ENCODE measurements at regions not wholly inside any gene's neighbourhood (a gene's known extent, or its start where the extent isn't known, plus 50 kb on each side); places are given as distances from the start of the nearest gene placed in this dataset.

DNA sequence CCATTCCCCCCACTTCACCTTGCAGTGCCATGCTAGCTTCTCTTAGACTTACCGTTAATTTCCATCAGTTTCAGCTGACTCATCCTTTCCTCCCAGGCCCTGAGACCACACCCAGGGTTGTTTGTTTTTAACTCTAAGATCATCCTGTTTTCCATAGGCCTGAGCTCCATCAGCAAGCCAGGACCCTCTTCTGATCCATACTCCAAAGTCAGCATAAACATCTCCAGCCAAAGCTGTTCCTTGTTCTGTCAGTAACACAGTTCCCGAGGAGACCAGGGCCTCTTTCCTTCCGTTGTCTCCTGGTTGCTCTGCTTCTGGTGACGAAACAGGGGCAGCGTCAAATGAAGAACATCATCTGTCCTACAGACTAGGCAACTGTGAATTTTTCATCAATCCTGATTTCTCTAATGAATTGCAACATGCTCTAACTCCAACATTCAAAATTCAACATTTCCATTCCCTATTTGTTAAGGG, 83.8 kb upstream of the HNF1B start:
- Histone ChIP-seq H3K36me3 (no peaks in the 10 kb centered on the region), H3K9me3 (no peaks in the 10 kb centered on the region), H3K27me3 (no peaks in the 10 kb centered on the region), H3K4me3 (no peak overlapping the region), H3K4me1 (no peaks in the 10 kb centered on the region), H3K27ac (no peak overlapping the region)
- TF ChIP-seq, protein P1, sequence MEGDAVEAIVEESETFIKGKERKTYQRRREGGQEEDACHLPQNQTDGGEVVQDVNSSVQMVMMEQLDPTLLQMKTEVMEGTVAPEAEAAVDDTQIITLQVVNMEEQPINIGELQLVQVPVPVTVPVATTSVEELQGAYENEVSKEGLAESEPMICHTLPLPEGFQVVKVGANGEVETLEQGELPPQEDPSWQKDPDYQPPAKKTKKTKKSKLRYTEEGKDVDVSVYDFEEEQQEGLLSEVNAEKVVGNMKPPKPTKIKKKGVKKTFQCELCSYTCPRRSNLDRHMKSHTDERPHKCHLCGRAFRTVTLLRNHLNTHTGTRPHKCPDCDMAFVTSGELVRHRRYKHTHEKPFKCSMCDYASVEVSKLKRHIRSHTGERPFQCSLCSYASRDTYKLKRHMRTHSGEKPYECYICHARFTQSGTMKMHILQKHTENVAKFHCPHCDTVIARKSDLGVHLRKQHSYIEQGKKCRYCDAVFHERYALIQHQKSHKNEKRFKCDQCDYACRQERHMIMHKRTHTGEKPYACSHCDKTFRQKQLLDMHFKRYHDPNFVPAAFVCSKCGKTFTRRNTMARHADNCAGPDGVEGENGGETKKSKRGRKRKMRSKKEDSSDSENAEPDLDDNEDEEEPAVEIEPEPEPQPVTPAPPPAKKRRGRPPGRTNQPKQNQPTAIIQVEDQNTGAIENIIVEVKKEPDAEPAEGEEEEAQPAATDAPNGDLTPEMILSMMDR (IDR thresholded peaks at IDR 0.05 in 4 of 5, conservative IDR thresholded peaks at IDR 0.05 in 1 of 5) = no peak
- TF ChIP-seq POLR2A (IDR thresholded peaks at IDR 0.05) = no peak
- ATAC-seq (no peak), DNase-seq (no peak)
- intact Hi-C loops (cut with DNase I; ENCODE audit: low total_unique reads) (no loop called here), in situ Hi-C loops (cut with MboI; ENCODE audit: low sequenced_read_pairs in 4 of 4) (loop anchor here in 1 of 4 donors (25.0 kb wide), 1 partner anchor 91 kb away; the partner anchor contains the start of gene HNF1B)

DNA sequence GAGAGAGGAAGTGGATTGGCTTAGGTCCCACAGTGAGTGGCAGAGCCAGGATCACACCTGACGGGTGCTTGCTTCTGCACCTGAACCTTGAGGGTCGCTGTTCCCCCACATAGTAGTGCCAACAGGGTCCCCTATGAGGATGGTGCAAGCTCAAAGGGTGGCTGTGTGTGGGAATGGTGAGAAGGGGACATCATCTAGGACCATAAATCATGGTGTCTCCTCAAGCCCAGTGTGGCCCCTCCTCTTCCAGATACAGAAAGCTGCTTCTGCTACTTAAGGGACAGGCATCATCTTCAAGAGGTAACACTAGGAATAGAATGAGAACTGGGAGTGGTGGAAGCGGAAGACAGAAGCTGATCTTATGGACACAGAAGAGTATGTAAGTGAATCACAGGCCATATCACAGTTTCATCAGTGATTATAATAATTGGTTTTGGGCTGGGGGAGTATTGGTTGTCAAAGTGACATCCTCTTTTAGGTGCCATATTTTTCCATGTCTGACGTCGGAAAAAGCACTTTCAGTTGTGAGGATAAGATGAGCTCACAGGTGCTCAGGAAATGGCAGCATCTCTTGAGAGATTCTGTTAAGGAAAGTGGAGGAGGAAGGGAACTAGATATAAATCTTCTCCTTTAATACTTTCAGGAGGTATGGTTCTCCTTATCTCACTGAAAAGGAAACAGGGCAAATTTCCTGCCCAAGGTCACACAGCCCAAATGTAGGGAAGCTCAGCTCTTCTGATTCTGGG, 83.2 kb upstream of the HNF1B start:
- in situ Hi-C loops (cut with MboI; ENCODE audit: low sequenced_read_pairs in 4 of 4) = loop anchor here in 1 of 4 donors (25.0 kb wide), 1 partner anchor 91 kb away; the partner anchor contains the start of gene HNF1B

DNA sequence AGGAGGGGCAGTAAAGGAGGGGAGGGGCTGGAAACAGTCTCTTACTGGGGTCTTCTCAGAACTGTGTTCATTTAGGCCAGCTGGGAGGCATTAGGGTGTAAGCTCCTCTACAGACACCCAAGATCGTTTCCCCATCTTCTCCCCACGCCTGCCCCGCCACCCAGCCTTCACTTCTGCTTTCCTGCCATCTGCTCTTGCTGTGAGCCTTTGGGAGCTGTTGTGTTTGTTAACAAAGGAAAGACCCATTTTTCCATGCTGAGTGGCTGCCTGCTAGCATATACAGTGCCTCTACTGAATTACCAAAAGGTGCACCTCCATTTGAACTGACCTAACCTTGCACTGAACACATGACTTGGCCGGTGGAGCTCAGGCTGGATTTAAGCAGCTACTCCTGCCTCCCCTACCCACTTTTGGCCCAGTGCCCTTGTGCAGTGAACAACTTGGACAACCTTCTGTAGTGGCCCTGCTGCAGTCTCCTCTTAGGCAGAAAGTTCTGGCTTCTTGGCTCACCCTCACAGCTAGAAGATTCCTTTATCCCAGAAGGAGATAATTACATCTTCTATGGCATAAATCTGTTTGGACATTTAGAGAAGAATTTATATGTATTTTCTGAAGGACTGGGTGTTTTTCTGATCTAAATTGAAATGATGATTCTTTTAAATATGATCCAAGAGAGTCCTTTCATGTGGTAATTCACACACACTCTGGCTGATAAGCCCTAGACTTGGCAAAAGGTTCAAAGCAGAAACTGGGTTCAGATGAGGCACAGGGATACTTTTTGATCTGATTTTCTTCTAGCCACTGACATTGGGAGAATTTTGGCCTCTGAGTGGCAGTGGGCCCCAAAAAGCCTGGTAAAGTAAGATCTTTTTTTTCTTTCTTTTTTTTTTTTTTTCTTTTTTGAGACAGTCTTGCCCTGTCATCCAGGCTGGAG, 81.9 kb upstream of the HNF1B start:
- TF ChIP-seq, protein P1 (IDR thresholded peaks at IDR 0.05 in 4 of 5, conservative IDR thresholded peaks at IDR 0.05 in 1 of 5) = no peak
- TF ChIP-seq POLR2A (IDR thresholded peaks at IDR 0.05) = no peak
- Histone ChIP-seq H3K9me3 (no peaks in the 10 kb centered on the region), H3K4me3 (no peak overlapping the region), H3K4me1 (no peaks in the 10 kb centered on the region), H3K27me3 (peaks cover 0 to 4% (median 0%) of the 10 kb centered on the region in 3 donors), H3K27ac (no peak overlapping the region), H3K36me3 (no peaks in the 10 kb centered on the region)
- DNase-seq (no peak), ATAC-seq (no peak)
- in situ Hi-C loops (cut with MboI; ENCODE audit: low sequenced_read_pairs in 4 of 4) = loop anchor here in 1 of 4 donors (25.0 kb wide), 1 partner anchor 89 kb away; the partner anchor contains the start of gene HNF1B
- intact Hi-C loops (cut with DNase I; ENCODE audit: low total_unique reads) = no loop called here

More for the DNA sequence above, 83.2 kb upstream of the HNF1B start:
- DNase-seq (no peak), ATAC-seq (no peak)
- H3K4me1 ChIP-seq = no peaks in the 10 kb centered on the region
- no peaks in the 10 kb centered on the region for H3K36me3 ChIP-seq
- H3K27ac ChIP-seq = no peak overlapping the region
- no peaks in the 10 kb centered on the region for H3K9me3 ChIP-seq
- no peak for TF ChIP-seq POLR2A (IDR thresholded peaks at IDR 0.05)
- TF ChIP-seq, protein P1 (IDR thresholded peaks at IDR 0.05 in 4 of 5, conservative IDR thresholded peaks at IDR 0.05 in 1 of 5) = no peak
- H3K4me3 ChIP-seq = no peak overlapping the region
- no peaks in the 10 kb centered on the region for H3K27me3 ChIP-seq
- intact Hi-C loops (cut with DNase I; ENCODE audit: low total_unique reads) = no loop called here

DNA sequence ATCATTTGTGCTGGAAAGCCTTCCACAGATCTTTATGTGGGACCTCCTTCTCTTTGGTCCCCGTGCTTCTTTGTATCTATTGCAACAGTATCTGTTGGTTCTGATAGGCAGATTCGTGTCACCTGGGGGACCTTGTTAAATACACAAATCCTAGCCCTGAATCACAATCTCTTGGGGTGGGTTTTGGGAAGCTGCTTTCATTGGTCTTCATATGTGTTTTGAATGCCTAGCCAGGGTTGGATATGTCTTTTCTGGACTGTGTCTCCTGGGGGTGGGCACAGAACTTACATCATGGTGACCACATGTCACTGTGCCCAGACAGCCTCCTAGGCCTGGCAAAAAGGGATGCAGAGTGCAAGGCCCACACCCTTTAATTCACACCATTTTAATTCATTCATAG, 81.0 kb upstream of the HNF1B start:
- Histone ChIP-seq H3K4me3 (no peak overlapping the region), H3K36me3 (no peaks in the 10 kb centered on the region), H3K4me1 (no peaks in the 10 kb centered on the region), H3K27ac (no peak overlapping the region), H3K27me3 (peaks cover 0 to 4% (median 0%) of the 10 kb centered on the region in 3 donors), H3K9me3 (no peaks in the 10 kb centered on the region)
- no peak for ATAC-seq
- in situ Hi-C loops (cut with MboI; ENCODE audit: low sequenced_read_pairs in 4 of 4) (loop anchor here in 1 of 4 donors (25.0 kb wide), 1 partner anchor 89 kb away; the partner anchor contains the start of gene HNF1B), intact Hi-C loops (cut with DNase I; ENCODE audit: low total_unique reads) (no loop called here)
- DNase-seq = no peak
- no peak for TF ChIP-seq POLR2A (IDR thresholded peaks at IDR 0.05)
- TF ChIP-seq, protein P1 (IDR thresholded peaks at IDR 0.05 in 4 of 5, conservative IDR thresholded peaks at IDR 0.05 in 1 of 5) = no peak

Data from gastrocnemius medialis (tissue), 4 donors.